Activated CD4-positive, alpha-beta T cell treated with anti-CD3 and anti-CD28 coated beads for 48 hours (primary cell): ENCODE measurements at regions not wholly inside any gene's neighbourhood (a gene's known extent, or its start where the extent isn't known, plus 50 kb on each side); places are given as distances from the start of the nearest gene placed in this dataset.

Experiments
- DNase-seq: peaks from one replicate; pipeline ENCODE4 v3.0.0-alpha.2; 2020

GRCh38 chr18:25710981-25711380 lies 359.0 kb upstream of the ZNF521 start:
- no peak for DNase-seq

GRCh38 chr18:25705650-25706049 lies 353.7 kb upstream of the ZNF521 start:
- DNase-seq: no peak

- no peak for DNase-seq
These were observed 352.5 kb upstream of the ZNF521 start for GRCh38 chr18:25704494-25704893.

GRCh38 chr18:25704071-25704470 lies 352.1 kb upstream of the ZNF521 start:
- no peak for DNase-seq

- DNase-seq: no peak
These were observed 349.9 kb upstream of the ZNF521 start for GRCh38 chr18:25701821-25702220.

- DNase-seq: no peak
These were observed 335.1 kb upstream of the ZNF521 start for GRCh38 chr18:25686960-25687500.

GRCh38 chr18:25685088-25685487 lies 333.1 kb upstream of the ZNF521 start:
- DNase-seq: no peak

- no peak for DNase-seq
These were observed 327.5 kb upstream of the ZNF521 start for GRCh38 chr18:25679491-25679890.

- no peak for DNase-seq
These were observed 326.3 kb upstream of the ZNF521 start for GRCh38 chr18:25678221-25678620.

GRCh38 chr18:25675123-25675850 lies 323.3 kb upstream of the ZNF521 start:
- DNase-seq: no peak

GRCh38 chr18:25674183-25674582 lies 322.2 kb upstream of the ZNF521 start:
- no peak for DNase-seq

GRCh38 chr18:25672490-25672889 lies 320.5 kb upstream of the ZNF521 start:
- no peak for DNase-seq

- no peak for DNase-seq
These were observed 317.8 kb upstream of the ZNF521 start for GRCh38 chr18:25669741-25670140.

- DNase-seq: no peak
These were observed 310.3 kb upstream of the ZNF521 start for GRCh38 chr18:25662272-25662671.

GRCh38 chr18:25661831-25662230 lies 309.9 kb upstream of the ZNF521 start:
- DNase-seq: no peak

GRCh38 chr18:25659541-25659940 lies 307.6 kb upstream of the ZNF521 start:
- no peak for DNase-seq

- no peak for DNase-seq
These were observed 306.5 kb upstream of the ZNF521 start for GRCh38 chr18:25658476-25658875.

- no peak for DNase-seq
These were observed 299.6 kb upstream of the ZNF521 start for GRCh38 chr18:25651553-25651952.

GRCh38 chr18:25650201-25650941 lies 298.4 kb upstream of the ZNF521 start:
- no peak for DNase-seq

GRCh38 chr18:25648716-25649260 lies 296.8 kb upstream of the ZNF521 start:
- DNase-seq: no peak

GRCh38 chr18:25647404-25647803 lies 295.4 kb upstream of the ZNF521 start:
- DNase-seq: no peak

GRCh38 chr18:25646971-25647370 lies 295.0 kb upstream of the ZNF521 start:
- DNase-seq: no peak

GRCh38 chr18:25639596-25639995 lies 287.6 kb upstream of the ZNF521 start:
- DNase-seq: no peak

- no peak for DNase-seq
These were observed 281.6 kb upstream of the ZNF521 start for GRCh38 chr18:25633563-25633962.
